KOPT-K1 (cell line): ENCODE measurements at regions not wholly inside any gene's neighbourhood (a gene's known extent, or its start where the extent isn't known, plus 50 kb on each side); places are given as distances from the start of the nearest gene placed in this dataset.
"Not testable (repeated sequence)": the region's sequence is repeated elsewhere in the genome, so short reads cannot be mapped to it uniquely, and the experiment has no call there.

Experiments used
- H3K27ac ChIP-seq: fragments of 200-600 bp; sonication (generic); 2 replicates; pipeline ENCODE4 v1.5.1; 2016; ENCODE audit warnings: antibody characterized with exemption, mild to moderate bottlenecking, low read depth, low read length; ENCODE audit not compliant: poor library complexity, severe bottlenecking
- H3K36me3 ChIP-seq: fragments of 200-600 bp; sonication (generic); 2 replicates; pipeline ENCODE4 v1.5.1; 2017; ENCODE audit warnings: antibody characterized with exemption, mild to moderate bottlenecking, low read length, moderate library complexity; ENCODE audit not compliant: insufficient read depth
- H3K9me3 ChIP-seq: fragments of 200-600 bp; sonication (generic); 2 replicates; pipeline ENCODE4 v1.5.1; 2017; ENCODE audit warnings: antibody characterized with exemption, low read length, mild to moderate bottlenecking; ENCODE audit not compliant: insufficient read depth, poor library complexity, severe bottlenecking

DNA sequence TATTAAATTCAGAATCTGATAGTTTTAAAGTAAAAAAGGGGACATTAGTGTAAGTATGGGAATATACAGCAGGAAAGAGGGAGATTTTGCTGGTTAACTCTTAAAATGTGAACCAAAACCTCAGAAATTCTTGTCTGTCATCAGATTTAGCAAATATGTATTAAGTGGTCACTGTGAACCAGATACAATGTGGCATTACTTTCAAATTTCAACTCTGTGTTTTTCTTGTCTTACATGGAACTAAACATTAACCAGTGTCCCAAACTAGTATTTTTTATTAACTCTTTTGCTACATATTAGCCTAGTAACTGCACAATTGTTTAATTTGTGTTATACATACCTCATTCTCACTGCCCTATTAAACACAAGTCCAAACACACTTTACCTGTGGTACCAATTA lies 259.9 kb upstream of the RASA1 start:
- H3K27ac ChIP-seq, result no peak overlapping the region
- H3K36me3 ChIP-seq, result no peaks in the 10 kb centered on the region
- no peaks in the 10 kb centered on the region for H3K9me3 ChIP-seq

DNA sequence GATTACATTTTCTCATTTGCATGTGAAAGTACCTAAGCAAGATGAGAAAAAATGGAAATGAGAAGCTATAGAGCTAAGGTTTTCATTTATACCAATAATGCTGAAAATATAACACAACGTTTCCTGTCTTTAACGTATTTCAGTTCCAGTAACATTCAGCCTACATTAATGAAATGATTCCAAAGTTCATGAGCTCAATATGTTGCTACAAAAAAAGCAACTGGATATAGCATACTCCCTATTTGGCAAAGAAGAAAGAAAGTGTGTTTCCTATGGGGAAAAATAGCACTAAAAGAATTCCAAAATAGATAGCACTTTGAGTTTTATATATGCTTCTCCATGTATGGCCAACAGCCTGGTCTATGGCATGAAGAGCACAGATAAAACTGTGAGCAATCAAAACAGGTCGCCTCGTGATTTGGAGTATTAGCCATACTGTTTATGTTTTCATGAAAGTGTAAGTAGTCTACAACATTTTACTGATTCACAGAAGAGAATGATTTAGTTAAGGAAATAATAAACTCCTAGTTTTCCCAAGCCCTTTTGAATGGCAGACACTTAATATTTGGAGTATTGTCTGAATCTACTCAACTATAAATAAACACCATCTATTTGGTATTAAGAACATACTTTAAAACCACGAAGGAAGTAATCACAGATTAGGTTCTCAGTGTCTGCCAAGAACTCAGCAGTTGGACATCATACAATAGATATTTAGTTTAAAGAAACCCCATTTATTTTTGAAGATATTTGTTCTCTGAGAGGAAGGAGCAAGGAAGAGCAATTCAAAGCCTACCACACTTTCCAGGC lies 258.7 kb upstream of the RASA1 start:
- H3K36me3 ChIP-seq, result no peaks in the 10 kb centered on the region
- no peak overlapping the region for H3K27ac ChIP-seq
- H3K9me3 ChIP-seq, result no peaks in the 10 kb centered on the region

GRCh38 chr5:87010736-87011135 lies 256.9 kb upstream of the RASA1 start:
- Histone ChIP-seq H3K36me3 (no peaks in the 10 kb centered on the region), H3K27ac (no peak overlapping the region), H3K9me3 (no peaks in the 10 kb centered on the region)

GRCh38 chr5:87015901-87016300 lies 251.8 kb upstream of the RASA1 start:
- Histone ChIP-seq H3K27ac (no peak overlapping the region), H3K9me3 (no peaks in the 10 kb centered on the region), H3K36me3 (no peaks in the 10 kb centered on the region)

DNA sequence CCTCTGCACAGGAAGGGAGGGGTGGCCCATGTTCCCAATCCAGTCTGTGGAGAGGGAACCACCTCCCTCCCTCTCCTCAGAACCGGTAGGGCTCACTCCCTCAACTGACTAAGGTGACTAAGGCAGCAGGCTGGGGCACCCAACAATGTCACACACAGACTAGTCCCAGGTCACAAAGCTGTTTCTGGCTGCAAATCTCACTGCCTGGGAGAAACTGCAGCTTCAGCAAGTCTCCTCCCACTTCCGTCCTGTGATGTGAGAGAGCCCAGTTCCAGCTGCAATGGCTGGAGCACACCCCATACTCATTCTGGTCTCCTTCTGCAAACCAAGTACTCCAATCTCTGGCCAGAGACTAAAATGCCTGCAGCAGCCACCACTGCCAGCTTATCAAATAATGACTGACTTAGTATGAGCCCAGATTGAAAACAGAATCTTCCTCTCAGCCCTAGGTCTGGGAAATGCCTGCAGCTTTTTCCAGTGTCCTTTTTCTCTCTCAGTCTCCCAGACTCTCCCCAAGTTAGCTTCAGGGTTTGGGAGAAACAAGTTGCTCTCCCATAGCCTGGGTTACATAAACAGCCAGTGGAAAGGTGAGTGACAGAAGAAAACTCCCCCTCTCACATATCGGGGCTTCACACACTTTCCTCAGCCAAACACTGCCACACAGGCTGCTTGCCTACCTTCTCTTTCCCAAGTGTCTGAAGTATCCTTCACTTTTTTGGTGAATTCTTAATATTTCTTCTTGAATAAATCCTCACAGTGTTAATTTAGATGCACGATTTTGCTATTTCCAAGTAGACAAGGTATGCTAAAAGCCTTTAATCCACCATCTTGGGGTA lies 247.4 kb upstream of the RASA1 start:
- no peaks in the 10 kb centered on the region for H3K9me3 ChIP-seq
- no peaks in the 10 kb centered on the region for H3K36me3 ChIP-seq
- no peak overlapping the region for H3K27ac ChIP-seq

DNA sequence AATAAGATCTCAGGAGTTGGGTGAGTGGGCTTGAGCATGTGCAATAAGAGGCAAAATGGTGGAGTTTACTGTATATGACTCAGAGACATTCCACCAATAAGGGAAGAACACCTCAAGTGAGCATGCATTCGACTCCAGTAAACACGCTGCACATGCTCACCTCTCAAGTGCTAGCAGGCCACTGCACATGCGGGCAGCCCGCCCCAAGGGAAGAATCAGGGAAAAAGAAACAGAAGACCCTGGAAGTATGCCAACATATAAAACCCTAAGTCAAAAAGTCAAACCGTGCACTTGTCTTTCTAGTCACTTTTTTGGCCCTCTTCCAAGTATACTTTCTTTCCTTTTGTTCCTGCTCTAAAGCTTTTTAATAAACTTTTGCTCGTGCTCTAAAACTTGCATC lies 245.3 kb upstream of the RASA1 start:
- no peaks in the 10 kb centered on the region for H3K9me3 ChIP-seq
- H3K27ac ChIP-seq, result no peak overlapping the region
- H3K36me3 ChIP-seq, result no peaks in the 10 kb centered on the region

GRCh38 chr5:87027570-87027969 lies 240.1 kb upstream of the RASA1 start:
- no peak overlapping the region for H3K27ac ChIP-seq
- no peaks in the 10 kb centered on the region for H3K9me3 ChIP-seq
- no peaks in the 10 kb centered on the region for H3K36me3 ChIP-seq

GRCh38 chr5:87029951-87030350 lies 237.7 kb upstream of the RASA1 start:
- Histone ChIP-seq H3K36me3 (no peaks in the 10 kb centered on the region), H3K27ac (no peak overlapping the region)

DNA sequence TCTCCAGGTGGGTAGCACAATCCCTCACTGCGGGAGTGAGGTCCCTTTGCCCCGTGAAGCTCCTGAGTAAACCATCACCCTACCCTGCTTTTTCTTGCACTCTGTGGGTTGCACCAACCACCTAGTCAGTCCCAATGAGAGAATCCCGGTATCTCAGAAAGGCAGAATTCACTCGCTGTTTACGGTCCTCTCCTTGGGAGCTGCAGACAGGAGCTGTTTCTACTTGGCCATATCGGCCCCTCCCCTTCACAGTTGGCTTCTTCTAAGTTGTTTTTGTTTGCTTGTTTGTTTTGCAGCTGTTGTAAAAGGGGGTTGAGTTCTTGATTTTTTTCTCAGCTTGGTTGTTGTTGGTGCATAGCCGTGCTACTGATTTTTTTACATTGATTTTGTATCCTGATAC lies 237.0 kb upstream of the RASA1 start:
- no peaks in the 10 kb centered on the region for H3K9me3 ChIP-seq

More at GRCh38 chr5:87029951-87030350, 237.7 kb upstream of the RASA1 start:
- H3K9me3 ChIP-seq, result no peaks in the 10 kb centered on the region

GRCh38 chr5:87034557-87034956 lies 233.1 kb upstream of the RASA1 start:
- Histone ChIP-seq H3K9me3 (no peaks in the 10 kb centered on the region), H3K36me3 (no peaks in the 10 kb centered on the region), H3K27ac (no peak overlapping the region)

More for the DNA sequence above, 237.0 kb upstream of the RASA1 start:
- H3K36me3 ChIP-seq, result no peaks in the 10 kb centered on the region
- H3K27ac ChIP-seq, result no peak overlapping the region

DNA sequence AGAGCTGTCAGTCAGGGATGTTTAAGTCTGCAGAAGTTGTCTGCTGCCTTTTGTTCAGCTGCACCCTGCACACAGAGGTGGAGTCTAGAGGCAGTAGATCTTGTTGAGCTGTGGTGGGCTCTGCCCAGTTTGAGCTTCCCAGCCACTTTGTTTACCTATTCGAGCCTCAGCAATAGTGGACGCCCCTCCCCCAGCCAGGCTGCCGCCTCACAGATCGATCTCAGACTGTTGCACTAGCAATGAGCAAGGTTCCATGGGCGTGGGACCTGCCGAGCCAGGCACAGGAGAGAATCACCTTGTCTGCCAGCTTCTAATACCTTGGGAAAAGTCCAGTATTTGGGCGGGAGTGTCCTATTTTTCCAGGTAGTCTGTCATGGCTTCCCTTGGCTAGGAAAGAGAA lies 225.1 kb upstream of the RASA1 start:
- no peaks in the 10 kb centered on the region for H3K36me3 ChIP-seq
- H3K27ac ChIP-seq, result no peak overlapping the region
- peaks cover 5% of the 10 kb centered on the region for H3K9me3 ChIP-seq

- H3K9me3 ChIP-seq, result peaks cover 11% of the 10 kb centered on the region
- H3K36me3 ChIP-seq, result no peaks in the 10 kb centered on the region
- no peak overlapping the region for H3K27ac ChIP-seq
Measured at GRCh38 chr5:87048156-87048555, 219.5 kb upstream of the RASA1 start.

- H3K36me3 ChIP-seq, H3K27ac ChIP-seq, H3K9me3 ChIP-seq: not testable (repeated sequence)
Measured at GRCh38 chr5:87049012-87049411, 218.7 kb upstream of the RASA1 start.

GRCh38 chr5:87051502-87052113 lies 216.1 kb upstream of the RASA1 start:
- H3K9me3 ChIP-seq, result peaks cover 6% of the 10 kb centered on the region
- H3K27ac ChIP-seq, result no peak overlapping the region
- no peaks in the 10 kb centered on the region for H3K36me3 ChIP-seq

DNA sequence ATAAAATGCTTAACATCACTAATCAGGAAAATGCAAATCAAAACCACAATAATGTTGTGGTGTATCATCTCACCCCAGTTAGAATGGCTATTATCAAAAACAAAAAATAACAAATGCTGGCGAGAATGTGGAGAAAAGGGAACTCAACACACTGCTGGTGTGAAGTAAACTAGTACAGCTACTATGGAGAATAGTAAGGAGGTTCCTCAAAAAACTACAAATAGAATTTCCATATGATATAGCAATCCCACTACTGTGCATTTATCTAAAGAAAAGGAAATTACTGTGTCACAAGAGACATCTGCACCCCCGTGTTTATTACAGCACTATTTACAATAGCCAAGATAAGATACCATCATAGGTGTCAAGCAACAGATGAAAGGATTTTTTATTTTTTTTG lies 214.5 kb upstream of the RASA1 start:
- Histone ChIP-seq H3K9me3 (peaks cover 4% of the 10 kb centered on the region), H3K27ac (no peak overlapping the region), H3K36me3 (no peaks in the 10 kb centered on the region)
